Esophagus (tissue), 2 donors: ENCODE measurements at regions not wholly inside any gene's neighbourhood (a gene's known extent, or its start where the extent isn't known, plus 50 kb on each side); places are given as distances from the start of the nearest gene placed in this dataset.

Experiments
- H3K27ac ChIP-seq, 2 donors: one replicate each; pipeline ENCODE4 v1.5.1; 2013; ENCODE audit warnings: low read depth in 2 of 2, mild to moderate bottlenecking in 2 of 2, inconsistent platforms in 1 of 2, low read length in 1 of 2, moderate library complexity in 1 of 2
- H3K27me3 ChIP-seq, 2 donors: one replicate each; pipeline ENCODE4 v1.6.1; 2013; ENCODE audit warnings: low read length in 2 of 2, control low read depth in 1 of 2, mild to moderate bottlenecking in 1 of 2; ENCODE audit not compliant: insufficient read depth in 2 of 2, control insufficient read depth in 1 of 2
- H3K36me3 ChIP-seq, 2 donors: one replicate each; pipeline ENCODE4 v1.6.1; 2013; ENCODE audit warnings: low read length in 1 of 2; ENCODE audit not compliant: control insufficient read depth in 2 of 2, insufficient read depth in 2 of 2
- H3K4me1 ChIP-seq, 2 donors: one replicate each; pipeline ENCODE4 v1.6.1; 2013; ENCODE audit warnings: low read length in 1 of 2; ENCODE audit not compliant: control insufficient read depth in 2 of 2, insufficient read depth in 2 of 2
- H3K4me3 ChIP-seq, 2 donors: one replicate each; pipeline ENCODE4 v1.5.1; 2013; ENCODE audit warnings: low read length in 2 of 2, mild to moderate bottlenecking in 2 of 2, low read depth in 1 of 2, moderate library complexity in 1 of 2
- H3K9me3 ChIP-seq, 2 donors: one replicate each; pipeline ENCODE4 v1.6.1; 2013; ENCODE audit warnings: mild to moderate bottlenecking in 2 of 2, low read depth in 1 of 2, low read length in 1 of 2, moderate library complexity in 1 of 2; ENCODE audit not compliant: control insufficient read depth in 2 of 2, insufficient read depth in 1 of 2
- WGBS, 2 donors: extraction: QIAGEN DNeasy Blood & Tissue Kit; methylation state at CpG; one replicate each; pipeline ENCODE4 v1.1.7; 2013; 5-methylcytosine and 5-hydroxymethylcytosine counted together
- donor health status: healthy with polysubstance abuse.
- donor health status: Bipolar disorder and iron deficiency.

DNA sequence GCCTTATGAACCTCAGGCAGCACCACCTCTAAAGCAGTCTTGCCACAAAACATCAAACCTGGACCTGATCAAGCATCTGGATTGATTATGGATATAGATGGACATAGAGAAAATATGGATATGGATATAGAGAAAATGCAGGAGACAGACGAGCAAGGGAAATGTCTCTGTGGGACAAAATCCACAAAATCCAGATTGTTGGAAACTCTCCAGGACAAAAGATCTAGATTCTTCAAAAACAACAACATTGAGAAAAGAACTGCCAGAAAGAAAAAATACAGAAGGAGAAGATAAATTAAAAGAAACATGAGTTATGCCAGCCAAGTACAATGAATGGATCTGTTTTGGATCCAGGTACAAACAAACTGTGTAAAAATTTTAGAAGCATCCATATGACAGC is 1176.5 kb downstream of the UQCRFS1 start:
- 60 to 70% methylated on average over 1 of the region's 1 CpG for WGBS, 2 donors
- Histone ChIP-seq H3K9me3 (peaks cover 6% of the 10 kb centered on the region in 2 donors), H3K27me3 (no peaks in the 10 kb centered on the region), H3K4me3 (no peak overlapping the region), H3K4me1 (no peaks in the 10 kb centered on the region), H3K27ac (no peak overlapping the region), H3K36me3 (no peaks in the 10 kb centered on the region)

- Histone ChIP-seq H3K9me3 (peaks cover 2 to 6% of the 10 kb centered on the region in 2 donors), H3K27ac (no peak overlapping the region), H3K36me3 (no peaks in the 10 kb centered on the region), H3K27me3 (no peaks in the 10 kb centered on the region), H3K4me3 (no peak overlapping the region), H3K4me1 (no peaks in the 10 kb centered on the region)
- 40% methylated on average over 5 of the region's 5 CpGs for WGBS, 2 donors
These were observed 1178.0 kb downstream of the UQCRFS1 start for GRCh38 chr19:28034936-28035335.

- WGBS, 2 donors: 24 to 26% methylated on average over 3 of the region's 3 CpGs
- Histone ChIP-seq H3K9me3 (peaks cover 0 to 2% of the 10 kb centered on the region in 2 donors), H3K4me1 (no peaks in the 10 kb centered on the region), H3K27me3 (no peaks in the 10 kb centered on the region), H3K4me3 (no peak overlapping the region), H3K36me3 (no peaks in the 10 kb centered on the region), H3K27ac (no peak overlapping the region)
These were observed 1184.0 kb downstream of the UQCRFS1 start for GRCh38 chr19:28028881-28029444.

- H3K27ac ChIP-seq: no peak overlapping the region
These were observed 1185.8 kb downstream of the UQCRFS1 start for GRCh38 chr19:28027116-28027515.

DNA sequence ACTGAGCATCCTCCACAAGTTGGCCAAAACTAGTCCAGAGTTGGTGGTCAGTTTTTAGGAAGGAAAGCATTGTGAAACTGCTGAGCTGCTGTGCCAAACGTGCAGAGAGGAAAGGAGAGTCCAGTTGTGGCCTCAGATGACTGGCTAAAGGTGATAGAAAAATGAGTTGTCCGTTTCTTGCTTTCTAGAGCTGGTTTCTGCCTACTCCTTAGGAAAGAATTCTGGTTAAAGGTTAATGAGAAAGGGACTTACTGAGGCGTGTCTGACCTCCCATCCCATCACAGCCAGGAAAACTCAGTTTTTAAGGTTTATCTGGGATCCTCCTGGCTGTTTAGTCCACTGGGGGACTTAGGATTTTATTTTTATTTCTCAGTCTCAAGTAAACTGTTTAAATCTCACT is 1186.3 kb downstream of the UQCRFS1 start:
- H3K27me3 ChIP-seq: no peaks in the 10 kb centered on the region
- H3K27ac ChIP-seq: no peak overlapping the region
- H3K9me3 ChIP-seq: peaks cover 0 to 4% of the 10 kb centered on the region in 2 donors
- H3K36me3 ChIP-seq: no peaks in the 10 kb centered on the region
- 30 to 42% methylated on average over 3 of the region's 3 CpGs for WGBS, 2 donors
- no peaks in the 10 kb centered on the region for H3K4me1 ChIP-seq
- H3K4me3 ChIP-seq: no peak overlapping the region

More at GRCh38 chr19:28027116-28027515, 1185.8 kb downstream of the UQCRFS1 start:
- 24 to 40% methylated on average over 2 of the region's 2 CpGs for WGBS, 2 donors
- H3K36me3 ChIP-seq: no peaks in the 10 kb centered on the region
- H3K4me1 ChIP-seq: no peaks in the 10 kb centered on the region
- H3K9me3 ChIP-seq: peaks cover 0 to 5% of the 10 kb centered on the region in 2 donors
- no peak overlapping the region for H3K4me3 ChIP-seq
- no peaks in the 10 kb centered on the region for H3K27me3 ChIP-seq

GRCh38 chr19:28024920-28025319 is 1188.0 kb downstream of the UQCRFS1 start:
- Histone ChIP-seq H3K9me3 (peaks cover 0 to 2% of the 10 kb centered on the region in 2 donors), H3K4me1 (no peaks in the 10 kb centered on the region), H3K27me3 (no peaks in the 10 kb centered on the region), H3K27ac (no peak overlapping the region), H3K36me3 (no peaks in the 10 kb centered on the region), H3K4me3 (no peak overlapping the region)
- 78 to 82% methylated on average over 3 of the region's 3 CpGs for WGBS, 2 donors

- H3K9me3 ChIP-seq: peaks cover 0 to 2% of the 10 kb centered on the region in 2 donors
- H3K4me3 ChIP-seq: no peak overlapping the region
- no peaks in the 10 kb centered on the region for H3K36me3 ChIP-seq
- no peaks in the 10 kb centered on the region for H3K27me3 ChIP-seq
- no peaks in the 10 kb centered on the region for H3K4me1 ChIP-seq
- H3K27ac ChIP-seq: no peak overlapping the region
- WGBS, 2 donors: 62 to 65% methylated on average over 5 of the region's 5 CpGs
These were observed 1189.9 kb downstream of the UQCRFS1 start for GRCh38 chr19:28023064-28023463.

DNA sequence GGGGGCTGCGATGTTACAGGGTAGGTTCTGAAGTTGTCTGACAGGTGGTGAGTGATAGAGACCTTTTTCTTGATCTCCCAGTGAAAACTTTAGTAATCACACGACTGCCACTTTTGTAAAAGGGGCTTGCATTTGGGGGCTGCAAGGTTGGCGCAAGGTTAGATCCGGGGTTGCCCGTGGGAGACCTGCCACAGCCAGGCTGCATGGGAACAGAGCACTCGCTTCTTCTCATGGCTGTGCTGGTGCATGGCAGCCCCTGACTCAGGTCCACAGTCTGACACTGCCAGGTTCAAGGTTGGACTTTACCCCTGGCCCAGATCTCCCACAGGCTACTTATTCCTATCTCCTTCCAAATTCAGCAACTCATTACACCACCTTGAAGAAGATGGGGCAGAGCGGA is 1190.4 kb downstream of the UQCRFS1 start:
- 75 to 90% methylated on average over 7 of the region's 7 CpGs for WGBS, 2 donors
- H3K27ac ChIP-seq: no peak overlapping the region

GRCh38 chr19:28021259-28022185 is 1191.4 kb downstream of the UQCRFS1 start:
- H3K9me3 ChIP-seq: peaks cover 0 to 2% of the 10 kb centered on the region in 2 donors
- H3K4me1 ChIP-seq: no peaks in the 10 kb centered on the region
- 64 to 74% methylated on average over 8 of the region's 8 CpGs for WGBS, 2 donors
- no peak overlapping the region for H3K27ac ChIP-seq
- no peak overlapping the region for H3K4me3 ChIP-seq
- no peaks in the 10 kb centered on the region for H3K27me3 ChIP-seq
- no peaks in the 10 kb centered on the region for H3K36me3 ChIP-seq

More for the DNA sequence above, 1190.4 kb downstream of the UQCRFS1 start:
- no peak overlapping the region for H3K4me3 ChIP-seq
- H3K27me3 ChIP-seq: no peaks in the 10 kb centered on the region
- H3K36me3 ChIP-seq: no peaks in the 10 kb centered on the region
- no peaks in the 10 kb centered on the region for H3K4me1 ChIP-seq
- peaks cover 0 to 2% of the 10 kb centered on the region in 2 donors for H3K9me3 ChIP-seq
